Epithelial cell of proximal tubule (primary cell): ENCODE measurements at regions not wholly inside any gene's neighbourhood (a gene's known extent, or its start where the extent isn't known, plus 50 kb on each side); places are given as distances from the start of the nearest gene placed in this dataset.

Source experiments
- DNase-seq: peaks from one replicate; pipeline ENCODE4 v3.0.0-alpha.2; 2011; ENCODE audit warnings: low read depth
- H3K4me3 ChIP-seq: 2 replicates; pipeline ENCODE4 v1.5.1; 2011; ENCODE audit warnings: low read depth, mild to moderate bottlenecking, low read length
- TF ChIP-seq, protein P1 (sequence below): conservative IDR thresholded peaks from 2 replicates; pipeline ENCODE4 v1.5.1; 2012; ENCODE audit warnings: low read depth, mild to moderate bottlenecking, low read length

DNA sequence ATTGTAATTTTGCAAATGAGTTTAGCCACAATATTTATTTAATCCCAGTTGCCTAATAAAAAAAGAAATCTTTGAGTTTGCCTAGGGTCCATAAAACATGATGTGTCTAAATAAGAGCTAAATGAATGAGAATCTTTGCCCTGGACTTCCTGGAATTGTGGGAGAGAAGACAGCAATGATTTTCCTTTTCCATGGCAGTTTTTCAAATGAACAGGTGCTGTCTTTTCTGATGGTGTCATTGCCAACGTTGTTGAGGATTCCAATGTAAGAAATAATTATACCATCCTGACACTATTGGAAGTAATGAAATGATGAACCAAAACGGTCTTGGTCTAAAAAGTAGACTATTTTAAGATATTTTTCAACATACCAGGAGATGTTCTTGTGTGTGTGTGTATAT lies 984.7 kb upstream of the CELF2 start:
- DNase-seq = no peak
- TF ChIP-seq, protein P1, sequence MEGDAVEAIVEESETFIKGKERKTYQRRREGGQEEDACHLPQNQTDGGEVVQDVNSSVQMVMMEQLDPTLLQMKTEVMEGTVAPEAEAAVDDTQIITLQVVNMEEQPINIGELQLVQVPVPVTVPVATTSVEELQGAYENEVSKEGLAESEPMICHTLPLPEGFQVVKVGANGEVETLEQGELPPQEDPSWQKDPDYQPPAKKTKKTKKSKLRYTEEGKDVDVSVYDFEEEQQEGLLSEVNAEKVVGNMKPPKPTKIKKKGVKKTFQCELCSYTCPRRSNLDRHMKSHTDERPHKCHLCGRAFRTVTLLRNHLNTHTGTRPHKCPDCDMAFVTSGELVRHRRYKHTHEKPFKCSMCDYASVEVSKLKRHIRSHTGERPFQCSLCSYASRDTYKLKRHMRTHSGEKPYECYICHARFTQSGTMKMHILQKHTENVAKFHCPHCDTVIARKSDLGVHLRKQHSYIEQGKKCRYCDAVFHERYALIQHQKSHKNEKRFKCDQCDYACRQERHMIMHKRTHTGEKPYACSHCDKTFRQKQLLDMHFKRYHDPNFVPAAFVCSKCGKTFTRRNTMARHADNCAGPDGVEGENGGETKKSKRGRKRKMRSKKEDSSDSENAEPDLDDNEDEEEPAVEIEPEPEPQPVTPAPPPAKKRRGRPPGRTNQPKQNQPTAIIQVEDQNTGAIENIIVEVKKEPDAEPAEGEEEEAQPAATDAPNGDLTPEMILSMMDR = no peak
- no peak overlapping the region for H3K4me3 ChIP-seq

DNA sequence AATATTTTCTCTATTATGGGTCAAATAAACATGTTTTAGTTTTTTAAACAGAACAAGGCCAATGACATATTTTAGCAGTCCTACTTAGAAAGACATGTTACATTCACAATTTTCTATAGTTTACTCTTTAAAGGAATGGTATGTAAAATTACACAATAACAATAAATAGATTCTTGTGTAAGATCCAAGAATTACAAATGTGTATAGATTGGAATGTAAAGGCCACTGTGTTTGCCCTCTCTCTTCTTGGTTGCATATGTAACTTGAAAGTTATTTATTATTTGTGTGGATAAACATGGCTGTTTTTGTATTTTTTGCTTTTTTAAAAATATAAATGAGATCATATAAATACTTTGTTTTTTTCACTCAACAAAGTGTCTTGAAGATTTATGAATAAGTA lies 979.3 kb upstream of the CELF2 start:
- no peak for DNase-seq
- TF ChIP-seq, protein P1 = no peak
- H3K4me3 ChIP-seq = no peak overlapping the region

DNA sequence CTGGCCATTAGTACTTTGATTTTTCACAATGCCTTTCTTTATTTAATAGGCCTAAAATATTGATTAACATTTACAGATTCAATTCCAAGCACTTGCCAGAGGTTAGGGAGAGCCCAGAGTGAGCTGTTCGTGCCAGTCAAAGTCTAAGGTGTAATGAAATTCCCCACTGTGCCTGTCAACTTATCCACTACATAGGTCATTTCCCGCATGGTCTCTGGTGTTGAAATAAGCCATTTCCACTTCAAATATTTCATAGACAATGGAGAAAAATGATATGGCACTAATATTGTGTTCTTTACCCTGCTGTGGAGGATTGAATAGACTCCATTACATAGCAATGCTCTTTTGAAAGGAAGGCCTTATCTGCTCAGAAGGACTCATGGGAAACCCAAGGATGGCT lies 978.1 kb upstream of the CELF2 start:
- TF ChIP-seq, protein P1 = no peak
- H3K4me3 ChIP-seq = no peak overlapping the region
- no peak for DNase-seq

DNA sequence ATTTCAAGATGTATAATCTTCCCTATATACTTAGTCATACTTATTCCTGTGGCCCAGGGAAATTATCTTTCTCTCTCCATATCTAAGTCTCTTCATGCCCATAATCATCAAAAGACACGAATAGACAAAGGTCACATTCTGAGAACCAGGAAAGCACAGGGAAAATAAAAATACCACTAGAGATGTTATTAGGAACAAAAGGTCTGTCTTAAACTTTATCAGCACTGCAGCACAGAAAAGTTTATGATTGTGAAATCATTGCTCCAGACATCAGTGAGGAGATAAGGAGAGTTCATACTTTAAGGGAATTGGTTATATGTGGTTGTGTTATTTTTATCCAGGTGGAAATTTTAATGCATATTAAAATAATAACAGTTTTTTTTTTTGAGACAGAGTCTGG lies 974.6 kb upstream of the CELF2 start:
- no peak for DNase-seq
- no peak overlapping the region for H3K4me3 ChIP-seq
- TF ChIP-seq, protein P1 = no peak

DNA sequence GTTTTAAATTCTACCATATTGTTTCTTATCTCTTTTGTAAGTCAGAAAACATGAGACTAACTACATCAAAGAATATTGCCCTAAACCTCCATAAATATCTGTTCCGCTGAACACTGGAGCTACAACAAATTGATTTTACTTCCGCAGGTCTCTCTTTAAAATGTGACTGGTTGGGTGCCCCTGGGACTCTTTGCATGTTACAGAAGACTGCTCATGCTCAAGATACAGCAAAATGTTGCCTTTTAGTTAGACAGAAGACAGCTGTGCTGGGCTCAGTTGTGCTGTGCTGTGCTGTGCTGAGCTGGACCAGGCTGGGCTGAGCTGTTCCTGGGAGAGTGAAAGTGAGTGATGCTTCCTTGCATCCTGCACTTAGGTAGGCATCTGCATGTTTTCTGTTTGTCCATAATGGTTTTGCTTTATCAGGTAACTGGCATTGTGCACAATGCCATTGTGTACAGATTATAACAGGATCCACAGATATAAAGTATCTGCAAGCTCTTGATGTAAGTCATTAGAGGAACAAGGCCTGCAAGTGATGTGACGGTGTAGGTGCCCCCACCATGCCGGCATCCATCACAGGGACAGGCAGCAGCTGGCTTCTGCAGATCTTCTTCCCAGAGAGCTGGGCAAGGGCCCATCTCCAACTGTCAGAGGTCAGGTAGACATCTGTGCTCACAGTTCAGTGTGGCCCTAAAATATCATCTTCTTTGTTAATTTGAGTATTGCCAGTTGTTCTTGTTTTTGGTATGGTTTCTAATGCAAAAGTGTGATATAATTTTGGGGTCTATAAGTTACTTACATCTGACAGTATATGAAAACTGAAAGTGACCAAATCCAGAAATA lies 972.5 kb upstream of the CELF2 start:
- TF ChIP-seq, protein P1 = no peak
- H3K4me3 ChIP-seq = no peak overlapping the region
- no peak for DNase-seq

DNA sequence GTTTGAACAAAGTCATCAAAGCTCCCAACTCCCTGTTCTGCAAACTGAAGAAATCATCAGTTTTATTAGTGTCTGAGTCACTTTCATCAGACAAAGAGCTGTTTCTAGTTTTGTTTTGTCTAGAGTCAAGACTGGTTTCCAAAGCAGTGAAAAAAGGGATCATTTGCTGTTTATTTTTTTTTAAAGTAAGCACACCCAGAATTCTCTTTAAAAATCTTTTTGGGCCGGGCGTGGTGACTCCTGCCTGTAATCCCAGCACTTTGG lies 972.0 kb upstream of the CELF2 start:
- no peak overlapping the region for H3K4me3 ChIP-seq
- TF ChIP-seq, protein P1 = no peak
- no peak for DNase-seq

DNA sequence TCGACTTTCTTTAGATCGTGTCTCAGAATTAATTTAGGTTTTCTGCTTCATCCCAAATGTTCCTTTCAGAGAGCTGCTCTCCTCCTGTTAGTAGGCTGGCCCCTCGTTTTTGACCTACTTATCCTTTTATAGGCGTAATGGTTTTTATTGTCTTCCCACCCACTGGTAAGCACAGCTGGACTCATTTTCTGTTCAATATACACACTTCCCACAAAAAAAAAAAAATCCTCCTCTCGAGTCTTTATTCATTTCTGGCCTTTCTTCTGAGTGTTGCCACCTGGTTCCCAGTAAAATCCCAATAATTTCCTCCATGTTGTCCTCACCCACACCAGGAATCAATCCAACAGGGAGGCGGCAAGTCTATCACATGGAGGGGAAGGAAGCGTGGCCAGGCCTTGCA lies 970.2 kb upstream of the CELF2 start:
- DNase-seq = no peak
- TF ChIP-seq, protein P1 = no peak
- no peak overlapping the region for H3K4me3 ChIP-seq
